ENCODE measurements at regions not wholly inside any gene's neighbourhood (a gene's known extent, or its start where the extent isn't known, plus 50 kb on each side); places are given as distances from the start of the nearest gene placed in this dataset.
"Not testable (repeated sequence)": the region's sequence is repeated elsewhere in the genome, so short reads cannot be mapped to it uniquely, and the experiment has no call there.

- no peaks in the 10 kb centered on the region for H3K4me1 ChIP-seq
- no peak for DNase-seq
- H3K27me3 ChIP-seq, result no peaks in the 10 kb centered on the region
- intact Hi-C loops (cut with DNase I; ENCODE audit: low total_unique reads), result no loop called here
- no peaks in the 10 kb centered on the region for H3K9me3 ChIP-seq
- H3K27ac ChIP-seq, result no peak overlapping the region
- TF ChIP-seq CTCF (IDR thresholded peaks at IDR 0.05), result no peak
- no peak overlapping the region for H3K4me3 ChIP-seq
- no peaks in the 10 kb centered on the region for H3K36me3 ChIP-seq
These were observed 92.3 kb upstream of the BTG1 start for GRCh38 chr12:92237762-92238523.

DNA sequence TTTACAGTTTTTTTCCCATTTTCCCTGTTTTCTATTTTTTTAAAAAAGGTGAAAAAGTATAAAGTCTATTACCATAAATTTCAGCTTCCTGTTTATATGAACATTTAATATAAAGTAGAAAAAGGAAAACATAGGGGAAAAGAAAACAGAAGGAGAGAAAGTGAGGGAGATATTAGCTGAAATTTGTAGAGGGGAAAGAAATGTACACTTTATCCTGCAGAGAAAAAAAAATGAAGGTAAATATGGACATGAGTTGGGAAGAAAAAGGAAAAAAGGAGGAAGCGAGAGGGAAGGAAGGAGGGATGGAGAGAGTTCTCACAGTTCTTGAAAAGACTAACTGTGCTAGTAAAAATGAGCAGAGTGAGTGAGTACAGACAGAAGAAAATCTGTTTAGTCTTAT is 91.6 kb upstream of the BTG1 start:
- H3K27ac ChIP-seq, result no peak overlapping the region
- DNase-seq, result no peak
- H3K4me3 ChIP-seq, result no peak overlapping the region
- TF ChIP-seq CTCF (IDR thresholded peaks at IDR 0.05), result no peak
- no peaks in the 10 kb centered on the region for H3K4me1 ChIP-seq
- no peaks in the 10 kb centered on the region for H3K9me3 ChIP-seq
- H3K36me3 ChIP-seq, result no peaks in the 10 kb centered on the region
- H3K27me3 ChIP-seq, result no peaks in the 10 kb centered on the region
- intact Hi-C loops (cut with DNase I; ENCODE audit: low total_unique reads), result no loop called here

GRCh38 chr12:92235703-92236472 is 90.2 kb upstream of the BTG1 start:
- Histone ChIP-seq H3K27me3 (no peaks in the 10 kb centered on the region), H3K4me1 (no peaks in the 10 kb centered on the region), H3K27ac (no peak overlapping the region), H3K9me3 (no peaks in the 10 kb centered on the region), H3K4me3 (no peak overlapping the region), H3K36me3 (no peaks in the 10 kb centered on the region)
- no peak for DNase-seq
- intact Hi-C loops (cut with DNase I; ENCODE audit: low total_unique reads), result no loop called here
- TF ChIP-seq CTCF (IDR thresholded peaks at IDR 0.05), result no peak

- H3K9me3 ChIP-seq, result no peaks in the 10 kb centered on the region
These were observed 88.9 kb upstream of the BTG1 start for GRCh38 chr12:92234533-92234932.

GRCh38 chr12:92233346-92234015 is 87.8 kb upstream of the BTG1 start:
- Histone ChIP-seq H3K36me3 (no peaks in the 10 kb centered on the region), H3K27ac (no peak overlapping the region), H3K9me3 (no peaks in the 10 kb centered on the region), H3K4me3 (no peak overlapping the region), H3K27me3 (no peaks in the 10 kb centered on the region), H3K4me1 (no peaks in the 10 kb centered on the region)
- no peak for DNase-seq
- intact Hi-C loops (cut with DNase I; ENCODE audit: low total_unique reads), result no loop called here
- TF ChIP-seq CTCF (IDR thresholded peaks at IDR 0.05), result no peak

More at GRCh38 chr12:92234533-92234932, 88.9 kb upstream of the BTG1 start:
- TF ChIP-seq CTCF (IDR thresholded peaks at IDR 0.05), result no peak
- Histone ChIP-seq H3K27ac (no peak overlapping the region), H3K4me3 (no peak overlapping the region), H3K27me3 (no peaks in the 10 kb centered on the region), H3K4me1 (no peaks in the 10 kb centered on the region), H3K36me3 (no peaks in the 10 kb centered on the region)
- DNase-seq, result no peak
- intact Hi-C loops (cut with DNase I; ENCODE audit: low total_unique reads), result no loop called here

DNA sequence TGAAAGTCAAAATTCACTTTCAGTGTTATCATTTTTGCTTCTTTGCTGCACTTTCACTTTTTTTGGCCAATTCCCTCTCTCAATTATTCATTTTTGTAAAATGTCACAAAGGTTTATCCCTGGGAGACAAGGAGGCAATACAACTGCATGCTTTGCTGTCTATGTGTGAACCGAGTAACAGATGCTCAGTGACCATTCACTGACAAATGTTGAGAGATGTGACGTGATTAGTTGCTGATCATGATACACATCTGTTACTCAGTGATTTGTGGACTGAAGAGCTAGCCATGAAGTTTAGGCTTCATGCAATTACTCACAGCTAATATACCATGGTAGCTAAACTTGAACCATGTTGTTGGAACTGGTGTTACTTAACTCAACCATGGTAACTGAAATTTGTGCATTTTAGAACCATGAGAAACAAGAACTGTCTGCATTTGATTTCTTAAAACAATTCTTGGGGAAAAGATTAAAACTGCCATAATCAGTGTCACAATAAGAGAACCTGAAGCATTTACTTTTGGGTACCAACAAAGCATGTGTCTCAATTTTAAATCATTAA is 86.8 kb upstream of the BTG1 start:
- H3K9me3 ChIP-seq; intact Hi-C loops (cut with DNase I; ENCODE audit: low total_unique reads); H3K27me3 ChIP-seq; H3K4me1 ChIP-seq; DNase-seq; H3K27ac ChIP-seq; H3K4me3 ChIP-seq; H3K36me3 ChIP-seq: not testable (repeated sequence)

- H3K4me1 ChIP-seq; intact Hi-C loops (cut with DNase I; ENCODE audit: low total_unique reads): not testable (repeated sequence)
These were observed 86.3 kb upstream of the BTG1 start for GRCh38 chr12:92231945-92232344.

GRCh38 chr12:92231532-92231931 is 85.9 kb upstream of the BTG1 start:
- H3K9me3 ChIP-seq; intact Hi-C loops (cut with DNase I; ENCODE audit: low total_unique reads); DNase-seq; H3K4me1 ChIP-seq; H3K36me3 ChIP-seq; H3K4me3 ChIP-seq; H3K27ac ChIP-seq; H3K27me3 ChIP-seq: not testable (repeated sequence)

More at GRCh38 chr12:92231945-92232344, 86.3 kb upstream of the BTG1 start:
- not testable (repeated sequence) for DNase-seq, H3K9me3 ChIP-seq, H3K27me3 ChIP-seq, H3K27ac ChIP-seq, H3K36me3 ChIP-seq, H3K4me3 ChIP-seq
